Fibroblast of gingiva (primary cell): ENCODE measurements at regions not wholly inside any gene's neighbourhood (a gene's known extent, or its start where the extent isn't known, plus 50 kb on each side); places are given as distances from the start of the nearest gene placed in this dataset.
A peak's percentile ranks its signal among the peaks of the same experiment; 100 is the strongest.

ENCODE experiments used
- DNase-seq: peaks from one replicate; pipeline ENCODE4 v3.0.0-alpha.2; 2011; ENCODE audit warnings: low read depth

- peak; percentile 28 for DNase-seq
Measured at GRCh38 chr17:71919186-71919585, 201.6 kb upstream of the SOX9 start.

DNA sequence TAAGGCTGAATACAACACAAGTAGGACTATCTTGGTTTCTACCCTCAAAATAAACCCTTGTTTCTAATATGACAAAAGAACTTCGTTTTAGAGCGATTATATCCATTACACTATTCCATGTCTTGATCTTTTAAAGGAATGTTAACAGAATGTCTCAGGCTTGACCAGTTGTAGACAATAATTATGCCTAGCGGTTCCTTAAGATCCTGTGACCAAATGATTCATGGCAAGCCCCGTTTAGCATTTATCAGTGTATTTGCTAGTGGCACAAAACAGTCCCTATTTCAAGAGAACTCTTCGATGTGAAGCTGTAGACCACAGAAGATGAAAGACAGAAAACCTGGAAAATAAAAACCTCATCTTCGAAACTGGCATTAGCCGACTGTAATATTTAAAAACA lies 200.9 kb upstream of the SOX9 start:
- DNase-seq, result no peak

DNA sequence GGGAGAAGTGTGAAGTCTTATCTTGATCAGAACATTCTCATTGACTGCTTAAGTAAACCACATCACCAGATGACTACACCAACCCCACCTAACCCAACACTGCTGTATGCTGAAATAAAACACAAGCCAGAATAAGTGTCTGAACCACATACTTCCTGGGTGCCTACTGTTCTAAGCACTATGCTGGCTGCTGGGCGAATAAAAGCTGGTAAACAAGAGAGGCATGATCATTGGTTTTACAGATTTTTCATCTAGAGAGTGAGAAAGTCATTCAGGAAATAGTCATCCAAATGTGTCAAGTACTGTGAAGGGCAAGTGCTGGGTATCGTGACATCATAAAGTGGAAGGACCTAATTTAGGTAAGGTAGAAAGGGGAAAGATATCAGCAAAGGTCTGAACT lies 199.0 kb upstream of the SOX9 start:
- DNase-seq, result no peak

DNA sequence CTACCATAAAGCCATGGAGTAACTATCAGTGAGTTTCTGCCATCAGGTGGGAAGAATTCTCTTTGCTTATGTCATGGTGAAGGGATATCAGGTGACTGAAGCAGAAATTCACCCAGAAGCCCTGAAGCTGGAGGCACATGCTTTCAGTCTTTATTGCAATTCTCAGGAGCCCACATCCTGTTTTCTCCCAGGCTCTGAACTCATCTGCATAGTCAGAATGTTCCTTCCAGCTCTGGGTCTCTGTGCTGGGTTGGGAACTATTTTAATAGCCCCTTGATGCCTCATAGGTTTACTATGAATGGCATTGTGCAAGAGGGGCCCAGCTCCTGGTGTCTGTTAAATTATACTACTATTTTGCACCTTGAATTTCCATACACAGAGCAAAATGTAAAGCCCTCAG lies 198.4 kb upstream of the SOX9 start:
- peak; percentile 2 for DNase-seq

DNA sequence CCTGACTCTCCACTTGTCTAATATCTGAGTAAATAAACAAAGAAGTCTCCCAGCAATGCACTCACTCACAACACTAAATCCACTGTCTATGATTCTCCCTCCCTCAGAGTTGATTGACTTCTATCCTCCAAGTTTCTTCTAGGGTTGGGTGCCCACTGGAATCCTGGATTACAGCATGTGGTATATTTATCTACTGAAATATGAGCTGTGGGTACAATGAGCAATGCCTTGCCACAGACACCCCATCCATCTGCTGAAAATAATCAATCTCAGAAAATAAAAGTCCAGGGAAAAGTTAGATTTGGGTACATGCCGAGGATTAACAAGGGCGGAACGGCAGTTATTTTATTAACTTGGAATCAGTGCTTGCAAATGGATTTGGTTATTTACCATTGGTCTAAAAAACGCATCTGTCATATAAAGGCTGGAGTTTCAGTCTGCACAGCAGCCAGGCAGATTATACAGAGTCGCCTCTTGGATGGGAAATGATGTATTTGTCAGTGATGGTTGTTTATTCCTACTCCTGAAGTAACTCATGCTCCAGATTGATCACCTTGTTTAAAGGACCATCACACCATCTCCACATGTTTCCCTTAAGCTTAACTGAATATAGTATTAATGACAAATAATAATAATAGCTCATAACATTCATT lies 193.9 kb upstream of the SOX9 start:
- DNase-seq, result no peak

GRCh38 chr17:71933306-71933705 lies 187.5 kb upstream of the SOX9 start:
- DNase-seq, result no peak

GRCh38 chr17:71934520-71934919 lies 186.3 kb upstream of the SOX9 start:
- no peak for DNase-seq

DNA sequence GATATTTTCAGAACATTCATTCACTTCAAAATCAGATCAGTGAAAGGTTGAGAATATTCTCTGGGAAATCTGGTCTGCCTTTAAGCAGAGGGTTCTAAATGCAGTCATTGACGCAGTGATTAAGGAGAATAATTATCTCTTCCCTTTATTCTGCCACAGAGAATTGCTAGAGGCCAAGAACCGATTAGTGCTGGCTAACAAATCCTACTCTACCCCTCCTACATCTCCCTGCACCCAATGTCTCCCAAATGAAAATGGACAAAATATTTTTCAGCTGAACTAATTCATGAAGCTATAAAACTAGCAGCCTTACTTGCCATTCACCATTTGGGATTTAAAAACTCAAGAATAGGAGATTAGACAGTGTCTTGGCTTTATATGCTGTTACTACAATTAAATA lies 185.5 kb upstream of the SOX9 start:
- DNase-seq, result no peak

DNA sequence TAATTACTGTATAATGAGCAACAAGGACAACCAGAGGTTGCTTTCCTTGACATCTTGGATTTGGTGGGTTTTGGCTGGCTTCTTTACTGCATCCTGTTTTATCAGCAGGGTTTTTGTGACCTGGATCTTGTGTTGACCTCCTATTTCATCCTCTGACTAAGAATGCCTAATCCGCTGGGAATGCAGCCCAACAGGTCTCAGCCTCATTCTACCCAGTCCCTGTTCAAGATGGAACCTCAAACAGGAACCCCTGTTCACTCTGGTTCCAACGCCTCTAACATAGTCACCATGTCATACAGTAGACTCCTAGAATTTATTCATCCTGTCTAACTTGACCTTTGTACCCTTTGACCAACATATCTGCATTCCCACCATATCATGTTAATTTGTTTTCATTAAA lies 183.8 kb upstream of the SOX9 start:
- no peak for DNase-seq

- DNase-seq, result no peak
Measured at GRCh38 chr17:71937914-71938313, 182.9 kb upstream of the SOX9 start.

- no peak for DNase-seq
Measured at GRCh38 chr17:71938340-71939010, 182.3 kb upstream of the SOX9 start.

DNA sequence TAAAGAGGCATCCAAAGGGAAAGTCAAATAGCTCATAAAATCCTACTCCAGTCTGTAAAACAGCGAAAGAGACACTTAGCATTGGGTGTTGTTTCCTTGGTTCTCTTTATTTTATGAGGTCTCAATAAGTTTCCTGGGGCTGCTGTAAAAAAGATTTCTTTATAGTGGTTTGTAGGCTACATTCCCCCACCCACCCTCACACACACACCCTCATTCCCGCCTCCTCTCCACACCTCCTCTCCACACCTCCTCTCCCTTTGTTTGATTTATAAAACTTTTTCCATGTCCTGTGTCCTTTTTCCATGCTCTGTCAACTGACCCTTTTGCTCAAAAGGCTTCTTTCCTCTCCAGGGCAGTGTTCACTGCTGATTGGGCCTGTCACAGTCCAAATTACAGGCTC lies 178.9 kb upstream of the SOX9 start:
- DNase-seq, result no peak

- DNase-seq, result no peak
Measured at GRCh38 chr17:71942626-71943025, 178.2 kb upstream of the SOX9 start.

DNA sequence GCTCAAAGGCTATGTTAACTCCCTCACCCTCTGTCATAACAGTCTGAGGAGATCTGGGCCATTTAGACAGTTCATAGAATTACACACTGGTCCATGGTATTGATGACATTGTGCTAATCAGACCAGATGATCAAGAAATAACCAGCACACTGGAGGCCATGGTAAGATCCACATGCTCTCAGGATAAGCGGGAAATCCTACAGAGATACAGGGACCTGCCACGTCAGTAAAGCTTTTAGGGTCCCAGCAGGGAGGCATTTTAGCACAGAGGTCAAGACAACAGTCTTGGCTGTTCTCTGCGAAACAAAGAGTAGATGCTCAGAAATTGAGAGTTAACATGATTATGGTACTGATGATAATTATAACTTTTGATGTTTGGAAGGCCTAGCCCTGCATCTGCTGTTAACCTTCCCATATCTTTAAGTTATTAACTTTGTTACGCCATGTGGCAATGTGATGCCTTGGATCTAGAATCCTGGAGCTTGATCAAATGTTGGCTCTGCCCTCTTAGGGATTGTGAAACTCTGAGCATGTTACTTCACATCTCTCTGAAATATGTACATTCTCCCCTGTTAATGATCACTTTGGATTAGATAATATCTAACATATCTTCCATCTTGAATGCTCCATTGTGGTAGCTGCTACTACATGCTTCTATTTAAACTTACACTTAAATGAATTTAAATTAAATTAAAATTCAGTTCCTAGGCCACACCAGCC lies 172.0 kb upstream of the SOX9 start:
- peak; percentile 46 for DNase-seq

GRCh38 chr17:71959154-71959553 lies 161.7 kb upstream of the SOX9 start:
- peak; percentile 10 for DNase-seq

GRCh38 chr17:71963351-71963750 lies 157.5 kb upstream of the SOX9 start:
- no peak for DNase-seq

DNA sequence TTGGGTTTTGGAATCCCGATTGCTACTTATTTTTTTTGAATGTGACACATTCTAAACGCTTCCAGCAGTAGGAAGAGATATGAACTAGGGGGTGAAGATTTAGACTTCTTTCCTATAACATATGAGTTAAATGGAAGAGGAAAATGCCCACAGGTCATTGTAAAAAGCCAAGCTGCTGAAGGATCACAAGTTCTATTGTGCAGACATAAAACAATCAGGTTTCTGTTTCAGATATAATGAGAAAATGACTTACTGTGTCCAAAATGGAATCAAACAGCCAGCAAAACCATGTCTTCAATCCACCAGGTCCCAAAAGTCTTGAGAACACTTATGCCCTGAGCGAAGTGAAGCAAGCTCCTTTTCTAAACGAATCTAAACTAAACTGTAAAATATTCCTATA lies 157.0 kb upstream of the SOX9 start:
- no peak for DNase-seq

GRCh38 chr17:71964559-71964958 lies 156.3 kb upstream of the SOX9 start:
- no peak for DNase-seq

DNA sequence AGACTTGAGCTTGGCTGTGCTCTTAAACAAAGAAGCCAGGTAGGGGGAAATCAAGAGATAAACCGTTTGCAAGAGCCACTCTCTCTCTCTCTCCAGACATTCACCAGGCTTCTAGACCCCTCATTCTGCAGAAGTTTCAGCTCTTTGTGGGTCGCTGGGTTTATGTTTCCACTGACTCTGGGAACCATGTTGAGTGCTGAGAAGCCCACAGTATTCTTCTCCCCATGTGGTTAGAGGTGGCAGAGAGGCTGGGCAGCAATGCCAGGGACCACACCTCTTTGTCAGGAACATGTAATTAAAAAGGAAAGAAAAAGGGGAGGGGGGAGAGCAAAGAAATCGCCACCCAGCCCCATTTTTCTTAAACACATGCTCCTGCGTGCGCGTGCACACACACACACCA lies 154.8 kb upstream of the SOX9 start:
- DNase-seq, result no peak

DNA sequence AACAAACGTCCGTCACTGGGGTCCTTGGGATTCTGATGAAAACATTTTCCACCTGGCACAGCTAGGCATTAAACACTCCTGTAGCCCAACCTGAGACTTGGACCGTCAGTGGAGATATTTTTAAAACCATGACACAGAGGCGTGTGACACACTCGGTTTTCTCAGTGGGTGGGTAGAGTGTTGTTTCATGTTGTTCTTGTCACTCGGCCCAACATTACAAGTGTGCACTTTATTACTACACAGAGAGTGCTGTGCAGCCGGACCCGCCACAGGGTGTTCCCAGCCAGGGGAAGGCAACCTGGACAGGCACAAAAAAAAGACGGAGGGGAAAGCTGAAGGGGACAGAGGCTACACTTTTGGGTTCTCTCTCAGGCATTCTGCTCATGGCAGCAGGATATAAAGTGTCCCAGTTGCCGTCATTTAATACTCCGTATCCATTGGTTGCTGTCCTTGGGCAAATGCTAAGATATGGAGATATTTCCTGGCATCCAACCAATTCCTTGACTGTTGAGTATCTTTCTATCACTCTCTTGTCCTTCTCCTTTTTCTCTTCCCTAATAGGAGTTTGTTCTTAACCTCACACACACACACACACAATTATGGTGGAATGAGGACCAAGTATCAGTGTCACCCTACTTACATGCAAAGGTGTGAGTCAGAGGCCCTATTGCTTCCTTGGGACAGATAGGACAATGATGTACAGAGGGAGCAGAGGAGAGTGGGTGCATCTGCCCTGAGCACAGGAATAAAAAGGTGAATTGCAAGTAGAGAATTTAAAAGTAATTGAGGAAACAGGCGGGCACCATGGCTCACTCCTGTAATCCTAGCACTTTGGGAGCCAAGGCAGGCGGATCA lies 154.1 kb upstream of the SOX9 start:
- DNase-seq, result no peak

DNA sequence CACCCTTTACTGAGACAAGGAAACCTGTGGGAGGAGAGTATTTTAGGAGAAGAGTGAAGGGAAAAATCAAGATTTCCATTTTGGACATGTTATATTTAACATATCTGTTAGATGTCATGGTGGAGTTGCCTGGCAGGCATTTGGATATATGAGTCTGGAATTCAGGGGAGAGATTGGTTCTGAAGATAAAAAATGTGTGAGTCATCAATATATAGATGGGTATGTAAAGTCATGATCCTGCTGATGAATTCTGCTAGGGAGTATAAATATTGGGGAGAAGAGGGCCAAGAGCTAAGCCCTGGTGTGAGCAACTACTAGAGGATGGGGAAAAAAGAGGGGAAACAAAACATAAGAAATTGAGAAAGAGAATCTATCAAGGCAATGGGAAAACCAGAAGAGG lies 151.3 kb upstream of the SOX9 start:
- DNase-seq, result no peak

DNA sequence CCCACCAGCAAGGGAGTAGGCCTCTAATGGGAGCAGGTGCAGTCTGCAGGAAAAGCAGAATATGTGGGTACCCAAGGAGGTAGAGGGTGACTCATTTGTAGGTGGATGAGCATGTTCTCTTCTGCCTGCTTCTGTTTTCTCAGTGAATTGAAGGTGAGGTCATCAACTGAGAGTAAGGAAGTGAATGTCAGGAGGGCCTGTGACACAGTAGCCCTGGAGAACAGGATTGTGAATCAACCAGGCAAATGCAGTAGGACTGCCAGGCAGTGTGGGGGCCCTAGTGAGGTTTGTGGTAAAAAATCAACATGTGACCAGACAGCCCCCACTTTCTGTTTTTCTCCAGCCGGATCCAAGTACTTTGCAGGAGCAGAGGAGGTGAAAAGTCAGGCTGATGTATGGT lies 150.5 kb upstream of the SOX9 start:
- no peak for DNase-seq

DNA sequence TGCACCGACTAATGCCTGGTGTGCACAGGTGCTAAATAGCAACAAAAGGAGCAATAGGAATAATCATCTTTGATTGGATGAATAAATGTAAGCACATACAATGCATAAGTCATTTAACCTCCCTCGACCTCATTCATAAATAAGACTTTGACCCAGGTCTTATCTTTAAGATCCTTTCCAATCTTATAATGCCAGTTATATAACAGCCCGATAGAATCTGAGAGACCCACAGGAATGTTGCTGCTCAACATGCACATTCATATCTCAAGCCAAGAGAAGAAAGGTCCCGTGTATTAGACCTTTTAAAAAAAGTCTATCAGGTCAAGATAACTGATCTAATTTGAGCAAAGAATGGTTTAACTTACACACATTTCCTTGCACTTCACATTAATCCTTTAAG lies 146.8 kb upstream of the SOX9 start:
- DNase-seq, result no peak
